Muscle of leg (tissue), 3 donors: ENCODE measurements at regions not wholly inside any gene's neighbourhood (a gene's known extent, or its start where the extent isn't known, plus 50 kb on each side); places are given as distances from the start of the nearest gene placed in this dataset.
A peak's percentile ranks its signal among the peaks of the same experiment; 100 is the strongest.
"Not testable (repeated sequence)": the region's sequence is repeated elsewhere in the genome, so short reads cannot be mapped to it uniquely, and the experiment has no call there.

Source experiments
- DNase-seq: peaks from one replicate; pipeline ENCODE4 v3.0.0; 2013
- H3K27ac ChIP-seq: one replicate; pipeline ENCODE4 v1.5.1; 2013; ENCODE audit warnings: mild to moderate bottlenecking, low read length, control low read depth
- H3K27me3 ChIP-seq: one replicate; pipeline ENCODE4 v1.6.1; 2013; ENCODE audit warnings: low read length; ENCODE audit not compliant: control insufficient read depth, insufficient read depth
- H3K36me3 ChIP-seq: one replicate; pipeline ENCODE4 v1.6.1; 2013; ENCODE audit warnings: low read length; ENCODE audit not compliant: control insufficient read depth, insufficient read depth
- H3K4me1 ChIP-seq: one replicate; pipeline ENCODE4 v1.6.1; 2013; ENCODE audit warnings: low read length; ENCODE audit not compliant: control insufficient read depth, insufficient read depth
- H3K4me3 ChIP-seq: one replicate; pipeline ENCODE4 v1.5.1; 2013; ENCODE audit warnings: low read length, control low read depth
- H3K9me3 ChIP-seq: replicated peaks from 2 replicates; pipeline ENCODE4 v1.6.1; 2013; ENCODE audit warnings: low read depth, low read length; ENCODE audit not compliant: control insufficient read depth
- WGBS: methylation state at CpG from one replicate; pipeline ENCODE4 v1.1.5; 2013; ENCODE audit warnings: missing lambda C conversion rate; ENCODE audit not compliant: insufficient coverage; 5-methylcytosine and 5-hydroxymethylcytosine counted together

GRCh38 chr12:111249757-111250156 lies 119.1 kb downstream of the PHETA1 start:
- H3K27ac ChIP-seq = no peak overlapping the region
- no peaks in the 10 kb centered on the region for H3K9me3 ChIP-seq
- H3K4me1 ChIP-seq = no peaks in the 10 kb centered on the region
- no peak for DNase-seq
- H3K36me3 ChIP-seq = no peaks in the 10 kb centered on the region
- H3K4me3 ChIP-seq = no peak overlapping the region
- WGBS = no CpG with 5 or more reads among the region's 6 CpGs
- peaks cover 31% of the 10 kb centered on the region for H3K27me3 ChIP-seq

GRCh38 chr12:111249018-111249370 lies 119.9 kb downstream of the PHETA1 start:
- no peak overlapping the region for H3K27ac ChIP-seq
- no peak overlapping the region for H3K4me3 ChIP-seq
- peaks cover 28% of the 10 kb centered on the region for H3K27me3 ChIP-seq
- no peak for DNase-seq
- H3K9me3 ChIP-seq = peaks cover 5% of the 10 kb centered on the region
- H3K36me3 ChIP-seq = no peaks in the 10 kb centered on the region
- 54% methylated on average over 5 of the region's 10 CpGs for WGBS
- no peaks in the 10 kb centered on the region for H3K4me1 ChIP-seq

- peaks cover 26% of the 10 kb centered on the region for H3K27me3 ChIP-seq
Measured at GRCh38 chr12:111248236-111249017, 120.5 kb downstream of the PHETA1 start.

DNA sequence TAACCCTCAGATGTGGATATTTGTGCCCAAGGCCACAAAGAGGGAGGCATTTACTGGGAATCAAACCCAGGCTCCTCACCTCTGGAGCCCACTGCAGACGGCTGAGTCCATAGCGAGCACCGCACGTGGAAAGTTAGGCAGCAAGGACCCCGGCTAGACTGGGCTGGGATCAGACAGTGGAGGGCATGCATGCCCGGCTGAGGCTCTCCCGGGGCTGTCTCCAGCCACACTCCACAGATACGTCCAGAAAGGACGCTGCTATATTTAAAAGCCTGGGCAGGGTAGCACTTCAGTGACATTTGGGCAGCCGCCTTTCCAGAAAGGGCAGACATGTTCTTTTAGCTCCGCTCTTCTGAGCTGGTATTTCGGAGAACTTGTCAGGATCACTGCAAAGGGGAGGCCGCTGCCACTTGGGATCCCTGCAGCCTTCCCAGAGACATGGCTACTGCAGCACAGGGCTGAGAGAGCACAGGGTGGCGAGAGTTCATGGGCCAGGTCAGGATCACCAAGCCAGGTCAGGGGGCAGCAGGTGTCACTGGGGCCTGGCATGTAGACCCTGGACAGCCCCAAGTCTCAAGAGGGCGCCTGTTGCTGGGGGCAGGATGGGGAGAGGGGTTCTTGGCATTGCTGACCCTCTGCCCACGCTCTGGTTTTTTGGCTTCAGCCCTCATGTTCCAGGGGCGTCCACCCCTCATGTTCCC lies 121.7 kb downstream of the PHETA1 start:
- H3K27me3 ChIP-seq = peaks cover 16% of the 10 kb centered on the region
- DNase-seq = no peak
- no peak overlapping the region for H3K27ac ChIP-seq
- H3K9me3 ChIP-seq = peaks cover 7% of the 10 kb centered on the region
- no peaks in the 10 kb centered on the region for H3K4me1 ChIP-seq
- 85% methylated on average over 14 of the region's 17 CpGs for WGBS
- H3K4me3 ChIP-seq = no peak overlapping the region
- H3K36me3 ChIP-seq = no peaks in the 10 kb centered on the region

More at GRCh38 chr12:111248236-111249017, 120.5 kb downstream of the PHETA1 start:
- peaks cover 7% of the 10 kb centered on the region for H3K9me3 ChIP-seq
- no peak overlapping the region for H3K27ac ChIP-seq
- H3K4me1 ChIP-seq = no peaks in the 10 kb centered on the region
- no peak overlapping the region for H3K4me3 ChIP-seq
- DNase-seq = peak; percentile 19
- WGBS = 24% methylated on average over 11 of the region's 13 CpGs
- no peaks in the 10 kb centered on the region for H3K36me3 ChIP-seq

DNA sequence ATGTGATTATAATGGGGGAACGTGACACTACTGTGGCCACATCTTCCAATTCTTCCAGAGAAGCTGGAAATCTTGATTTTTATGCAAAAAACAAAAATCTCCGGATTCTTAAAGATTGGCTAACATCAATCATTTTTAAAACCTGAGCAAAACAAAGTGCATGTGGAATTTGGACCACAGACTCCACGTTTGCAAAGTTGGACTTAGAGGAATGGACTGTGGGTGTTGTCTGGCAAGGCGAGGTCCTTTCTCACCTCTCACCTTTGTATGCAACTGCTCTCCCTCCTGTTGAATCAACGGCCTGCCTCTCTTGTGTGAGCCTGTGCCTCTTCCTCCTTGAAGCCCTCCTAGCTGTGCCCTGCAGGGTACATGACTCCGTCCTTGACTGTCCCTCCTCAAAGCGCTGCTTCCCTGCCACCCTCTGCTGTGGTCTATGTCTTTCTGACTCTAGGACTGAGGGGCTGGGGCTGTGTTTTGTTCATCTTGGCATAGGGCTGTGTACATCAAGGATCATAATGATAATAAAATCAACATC lies 122.4 kb downstream of the PHETA1 start:
- WGBS = 72% methylated on average over 2 of the region's 7 CpGs
- H3K4me3 ChIP-seq = no peak overlapping the region
- H3K9me3 ChIP-seq = peaks cover 7% of the 10 kb centered on the region
- DNase-seq = no peak
- peaks cover 11% of the 10 kb centered on the region for H3K27me3 ChIP-seq
- no peaks in the 10 kb centered on the region for H3K4me1 ChIP-seq
- no peak overlapping the region for H3K27ac ChIP-seq
- H3K36me3 ChIP-seq = no peaks in the 10 kb centered on the region

- peaks cover 11% of the 10 kb centered on the region for H3K27me3 ChIP-seq
- H3K27ac ChIP-seq = no peak overlapping the region
- DNase-seq = no peak
- 93% methylated on average over 10 of the region's 12 CpGs for WGBS
- peaks cover 7% of the 10 kb centered on the region for H3K9me3 ChIP-seq
- no peaks in the 10 kb centered on the region for H3K36me3 ChIP-seq
- H3K4me1 ChIP-seq = no peaks in the 10 kb centered on the region
- no peak overlapping the region for H3K4me3 ChIP-seq
Measured at GRCh38 chr12:111245701-111246476, 123.0 kb downstream of the PHETA1 start.

GRCh38 chr12:111244673-111245072 lies 124.2 kb downstream of the PHETA1 start:
- H3K36me3 ChIP-seq = no peaks in the 10 kb centered on the region
- H3K27me3 ChIP-seq = peaks cover 7% of the 10 kb centered on the region
- H3K4me3 ChIP-seq = no peak overlapping the region
- no peak overlapping the region for H3K27ac ChIP-seq
- DNase-seq = no peak
- peaks cover 7% of the 10 kb centered on the region for H3K9me3 ChIP-seq
- H3K4me1 ChIP-seq = no peaks in the 10 kb centered on the region

GRCh38 chr12:111242817-111243216 lies 126.1 kb downstream of the PHETA1 start:
- WGBS = no CpG with 5 or more reads among the region's 1 CpG
- H3K4me1 ChIP-seq, H3K27me3 ChIP-seq, H3K27ac ChIP-seq, H3K36me3 ChIP-seq, DNase-seq, H3K4me3 ChIP-seq, H3K9me3 ChIP-seq: not testable (repeated sequence)

DNA sequence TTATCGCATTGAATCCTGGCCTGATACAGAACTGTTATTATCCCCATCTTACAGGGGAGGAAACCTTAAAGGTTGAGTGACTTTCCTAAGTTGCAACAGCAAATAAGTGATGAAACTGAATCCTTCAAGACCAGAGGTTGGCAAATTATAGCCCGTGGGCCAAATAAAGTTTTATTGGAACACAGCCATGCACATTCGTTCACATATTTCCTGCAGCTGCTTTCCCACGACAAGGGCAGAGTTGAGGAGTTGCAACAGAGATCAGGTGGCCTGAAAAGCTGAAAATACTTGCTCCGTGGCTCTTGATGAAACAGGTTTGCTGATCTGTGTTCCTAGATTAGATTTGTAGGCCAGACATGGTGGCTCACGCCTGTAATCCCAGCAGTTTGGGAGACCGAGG lies 126.7 kb downstream of the PHETA1 start:
- 77% methylated on average over 4 of the region's 7 CpGs for WGBS
- H3K27me3 ChIP-seq = peaks cover 6% of the 10 kb centered on the region

DNA sequence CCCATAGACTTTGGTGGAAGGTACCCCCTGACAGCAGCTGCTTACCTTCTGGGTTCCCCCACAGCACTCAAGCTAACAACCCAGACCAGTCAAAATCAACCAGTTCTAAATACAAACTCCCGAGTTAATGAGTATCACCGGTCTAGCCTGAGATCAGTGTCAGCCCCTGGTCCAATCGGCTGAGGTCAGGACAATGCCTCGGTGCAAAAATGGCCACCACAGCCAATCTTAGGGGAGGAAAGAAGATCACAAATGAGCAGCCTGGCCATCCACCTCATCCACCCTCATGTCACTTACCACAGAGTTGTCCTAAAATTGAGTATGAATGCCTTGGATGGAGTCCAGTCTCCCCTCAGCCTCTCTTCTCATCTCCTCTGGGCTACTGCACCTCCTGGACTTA lies 128.5 kb downstream of the PHETA1 start:
- H3K36me3 ChIP-seq = no peaks in the 10 kb centered on the region
- no peak overlapping the region for H3K27ac ChIP-seq
- WGBS = 60% methylated on average over 1 of the region's 4 CpGs
- no peaks in the 10 kb centered on the region for H3K4me1 ChIP-seq
- H3K9me3 ChIP-seq = peaks cover 7% of the 10 kb centered on the region
- no peak overlapping the region for H3K4me3 ChIP-seq
- no peak for DNase-seq
- peaks cover 8% of the 10 kb centered on the region for H3K27me3 ChIP-seq

More for the DNA sequence above, 126.7 kb downstream of the PHETA1 start:
- Histone ChIP-seq H3K36me3 (no peaks in the 10 kb centered on the region), H3K9me3 (peaks cover 7% of the 10 kb centered on the region), H3K27ac (no peak overlapping the region), H3K4me1 (no peaks in the 10 kb centered on the region), H3K4me3 (no peak overlapping the region)
- no peak for DNase-seq
